ENCODE measurements at regions not wholly inside any gene's neighbourhood (a gene's known extent, or its start where the extent isn't known, plus 50 kb on each side); places are given as distances from the start of the nearest gene placed in this dataset.
"Not testable (repeated sequence)": the region's sequence is repeated elsewhere in the genome, so short reads cannot be mapped to it uniquely, and the experiment has no call there.

- no peak for DNase-seq
- H3K27ac Mint-ChIP-seq: no peak overlapping the region
- ChIA-PET CTCF (interaction anchor here (1.3 to 1.6 kb wide), 2 partner anchors 13 to 442 kb away, joined by 3 to 4 read pairs; no protein-coding TSS in a partner anchor), POLR2A (no interaction called here)
- H3K36me3 Mint-ChIP-seq (ENCODE audit: low read depth): no peaks in the 10 kb centered on the region
- intact Hi-C loops (cut with micrococcal nuclease): no loop called here
- no peaks in the 10 kb centered on the region for H3K9me3 Mint-ChIP-seq
- H3K27me3 Mint-ChIP-seq: no peaks in the 10 kb centered on the region
- TF ChIP-seq CTCF (IDR thresholded peaks at IDR 0.05): no peak
- H3K4me1 Mint-ChIP-seq: peaks cover 16% of the 10 kb centered on the region
- H3K4me3 Mint-ChIP-seq: no peak overlapping the region
- no peak for ATAC-seq (ENCODE audit: low read depth)
These were observed 61.1 kb upstream of the TNFSF4 start for GRCh38 chr1:173268261-173268660.

DNA sequence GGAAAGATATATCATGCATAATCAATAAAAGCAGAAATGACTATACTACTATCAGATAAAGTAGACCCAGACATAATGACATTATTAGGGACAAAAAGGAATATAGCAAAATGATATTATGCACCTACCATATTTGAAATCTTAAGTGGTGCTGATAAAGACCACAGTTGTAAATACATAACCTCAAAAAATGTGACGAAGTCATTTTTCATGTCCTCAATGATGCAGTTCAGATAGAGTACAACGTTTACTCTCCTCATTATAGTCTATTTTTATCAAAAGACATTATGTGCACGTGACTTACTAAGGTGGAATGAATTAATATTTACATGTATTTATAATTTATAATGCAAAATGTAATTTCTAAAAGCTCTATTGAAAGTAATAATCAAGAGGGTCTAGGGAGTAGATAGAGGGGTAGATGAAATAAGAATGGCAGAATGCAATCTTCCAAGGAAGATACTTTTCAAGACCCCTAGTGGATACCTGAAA is 61.7 kb upstream of the TNFSF4 start:
- intact Hi-C loops (cut with micrococcal nuclease): no loop called here
- ATAC-seq (ENCODE audit: low read depth) (no peak), DNase-seq (no peak)
- ChIA-PET CTCF (interaction anchor here (1.3 kb wide), 1 partner anchor 13 kb away, joined by 4 read pairs; no protein-coding TSS in a partner anchor), POLR2A (no interaction called here)
- Mint-ChIP-seq H3K36me3 (ENCODE audit: low read depth) (no peaks in the 10 kb centered on the region), H3K4me1 (peaks cover 16% of the 10 kb centered on the region), H3K27ac (no peak overlapping the region), H3K4me3 (no peak overlapping the region), H3K9me3 (no peaks in the 10 kb centered on the region), H3K27me3 (no peaks in the 10 kb centered on the region)
- TF ChIP-seq CTCF (IDR thresholded peaks at IDR 0.05): no peak

DNA sequence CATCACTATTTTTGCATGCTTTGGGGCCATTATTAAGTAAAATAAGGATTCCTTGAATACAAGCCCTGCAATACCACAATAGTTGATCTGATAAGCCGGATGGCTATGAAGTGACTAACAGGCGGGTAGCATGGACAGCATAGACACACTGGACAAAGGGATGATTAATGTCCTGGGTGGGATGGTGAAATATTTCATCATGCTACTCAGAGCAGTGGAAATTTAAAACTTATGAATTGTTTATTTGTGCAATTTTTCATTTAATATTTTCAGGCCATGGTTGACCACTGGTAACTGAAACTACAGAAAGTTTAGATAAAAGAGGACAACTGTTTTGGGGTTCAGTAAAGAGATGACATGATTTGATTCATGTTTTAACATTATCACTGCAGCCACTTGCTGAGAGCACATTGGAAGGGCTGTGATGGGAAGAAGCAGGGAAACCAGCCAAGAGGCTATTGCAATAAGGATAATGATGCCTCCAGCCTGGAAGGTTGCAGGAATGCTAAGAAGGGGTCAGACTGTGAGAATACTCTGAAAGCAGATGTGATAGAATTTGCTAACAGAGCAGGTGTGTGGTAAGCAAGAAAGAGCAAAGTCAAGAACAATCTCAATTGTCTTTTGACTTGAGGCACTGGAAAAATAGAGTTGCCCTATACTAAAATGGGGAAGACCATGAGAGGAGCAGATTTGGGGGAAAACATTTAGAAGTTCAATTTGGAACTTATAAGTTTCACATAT is 62.5 kb upstream of the TNFSF4 start:
- Mint-ChIP-seq H3K9me3 (no peaks in the 10 kb centered on the region), H3K4me1 (peaks cover 16% of the 10 kb centered on the region), H3K4me3 (no peak overlapping the region), H3K27ac (no peak overlapping the region), H3K27me3 (no peaks in the 10 kb centered on the region), H3K36me3 (ENCODE audit: low read depth) (no peaks in the 10 kb centered on the region)
- intact Hi-C loops (cut with micrococcal nuclease): no loop called here
- DNase-seq (no peak), ATAC-seq (ENCODE audit: low read depth) (no peak)
- TF ChIP-seq CTCF (IDR thresholded peaks at IDR 0.05): no peak
- CTCF ChIA-PET: no interaction called here
- POLR2A ChIA-PET: no interaction called here

GRCh38 chr1:173270243-173270642 is 63.1 kb upstream of the TNFSF4 start:
- ATAC-seq (ENCODE audit: low read depth) (no peak), DNase-seq (no peak)
- intact Hi-C loops (cut with micrococcal nuclease): no loop called here
- CTCF ChIA-PET: no interaction called here
- Mint-ChIP-seq H3K4me1 (peaks cover 16% of the 10 kb centered on the region), H3K27ac (no peak overlapping the region), H3K36me3 (ENCODE audit: low read depth) (no peaks in the 10 kb centered on the region), H3K27me3 (no peaks in the 10 kb centered on the region), H3K9me3 (no peaks in the 10 kb centered on the region), H3K4me3 (no peak overlapping the region)
- POLR2A ChIA-PET: no interaction called here
- no peak for TF ChIP-seq CTCF (IDR thresholded peaks at IDR 0.05)

- ATAC-seq (ENCODE audit: low read depth); CTCF ChIA-PET; POLR2A ChIA-PET; H3K27ac Mint-ChIP-seq; DNase-seq; H3K4me3 Mint-ChIP-seq; H3K9me3 Mint-ChIP-seq; H3K27me3 Mint-ChIP-seq; intact Hi-C loops (cut with micrococcal nuclease); H3K4me1 Mint-ChIP-seq; H3K36me3 Mint-ChIP-seq (ENCODE audit: low read depth): not testable (repeated sequence)
These were observed 63.9 kb upstream of the TNFSF4 start for GRCh38 chr1:173271021-173271420.

Data from activated B cell treated with CpG ODN at 0.5 μM for 24 hours (primary cell).